HG03565 (cell line): ENCODE measurements at regions not wholly inside any gene's neighbourhood (a gene's known extent, or its start where the extent isn't known, plus 50 kb on each side); places are given as distances from the start of the nearest gene placed in this dataset.
A peak's percentile ranks its signal among the peaks of the same experiment; 100 is the strongest.
"Not testable (repeated sequence)": the region's sequence is repeated elsewhere in the genome, so short reads cannot be mapped to it uniquely, and the experiment has no call there.

ENCODE experiments used
- ATAC-seq: cut with Tn5 transposase; IDR thresholded peaks from one replicate; pipeline ENCODE4 v1.9.1; 2021; ENCODE audit warnings: mild to moderate bottlenecking, moderate library complexity; ENCODE audit not compliant: unreplicated experiment

GRCh38 chr3:75118779-75119178 is 504.3 kb upstream of the CNTN3 start:
- ATAC-seq = no peak

DNA sequence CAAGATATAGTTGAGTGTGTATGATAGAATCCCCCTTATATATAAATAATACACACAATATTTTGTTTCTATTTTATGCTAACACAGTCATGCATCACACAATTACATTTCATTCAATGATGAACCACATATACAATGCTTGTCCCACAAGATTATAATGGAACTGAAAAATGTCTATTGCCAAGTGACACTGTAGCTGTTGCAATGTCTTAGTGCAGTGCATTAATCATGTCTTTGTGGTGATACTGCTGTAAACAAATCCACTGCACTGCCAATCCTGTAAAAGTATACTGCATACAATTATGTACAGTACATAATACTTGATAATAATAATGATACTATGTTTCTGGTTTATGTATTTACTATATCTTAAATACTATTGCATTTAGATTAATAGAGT is 512.1 kb upstream of the CNTN3 start:
- no peak for ATAC-seq

DNA sequence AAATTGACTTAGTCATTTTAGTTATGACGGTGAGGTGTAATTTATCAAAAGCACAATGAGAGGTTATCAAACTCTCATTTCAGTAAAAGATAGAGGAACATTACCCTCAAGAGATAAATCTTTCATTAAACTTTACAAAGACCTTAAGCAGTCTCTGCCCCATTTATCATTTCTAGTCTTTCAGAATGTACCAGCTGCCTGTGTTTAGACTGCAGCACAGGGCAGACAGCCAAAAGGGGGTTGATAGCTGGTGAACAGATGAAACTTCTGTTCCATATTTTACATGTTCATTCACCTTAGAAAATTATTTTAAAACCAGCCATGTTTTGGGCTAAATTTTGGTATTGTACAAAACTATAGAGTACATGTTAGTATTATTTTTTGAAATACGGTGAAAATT is 514.6 kb upstream of the CNTN3 start:
- no peak for ATAC-seq

DNA sequence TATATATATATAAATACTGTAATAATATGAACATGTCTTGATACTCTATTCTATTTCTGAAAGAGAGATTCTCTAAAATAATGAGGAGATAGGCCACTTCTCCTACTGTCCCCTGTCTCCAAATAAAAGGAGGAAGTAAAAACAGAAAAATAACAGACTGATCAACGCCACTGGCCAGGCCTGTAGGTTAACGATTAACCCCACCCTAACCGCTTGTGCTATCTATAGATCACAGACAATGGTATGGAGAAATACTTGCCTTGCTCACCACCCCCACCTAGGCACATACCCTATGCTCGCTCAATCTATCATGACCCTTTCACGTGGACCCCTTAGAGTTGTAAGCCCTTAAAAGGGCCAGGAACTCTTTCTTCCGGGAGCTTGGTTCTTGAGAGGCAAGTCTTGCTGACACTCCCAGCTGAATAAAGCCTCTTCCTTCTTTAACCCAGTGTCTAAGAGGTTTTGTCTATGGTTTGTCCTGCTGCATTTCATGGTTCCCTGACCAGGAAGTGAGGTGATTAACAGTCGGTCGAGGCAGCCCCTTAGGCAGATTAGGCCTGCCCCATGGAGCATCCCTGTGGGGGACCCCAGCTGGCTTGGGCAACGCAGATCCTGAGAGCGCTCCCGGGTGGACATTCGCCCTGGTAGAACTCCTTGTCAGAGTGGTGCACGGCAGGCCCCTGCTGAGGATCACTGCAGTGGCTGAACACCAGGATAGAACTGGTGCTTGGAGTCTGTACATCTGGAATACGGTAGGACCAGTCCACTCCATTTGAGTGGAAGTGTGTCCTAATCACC is 521.8 kb upstream of the CNTN3 start:
- ATAC-seq = no peak

- ATAC-seq = no peak
These were observed 523.9 kb upstream of the CNTN3 start for GRCh38 chr3:75138345-75138744.

- ATAC-seq = no peak
These were observed 523.1 kb upstream of the FRG2C start for GRCh38 chr3:75140904-75141615.

DNA sequence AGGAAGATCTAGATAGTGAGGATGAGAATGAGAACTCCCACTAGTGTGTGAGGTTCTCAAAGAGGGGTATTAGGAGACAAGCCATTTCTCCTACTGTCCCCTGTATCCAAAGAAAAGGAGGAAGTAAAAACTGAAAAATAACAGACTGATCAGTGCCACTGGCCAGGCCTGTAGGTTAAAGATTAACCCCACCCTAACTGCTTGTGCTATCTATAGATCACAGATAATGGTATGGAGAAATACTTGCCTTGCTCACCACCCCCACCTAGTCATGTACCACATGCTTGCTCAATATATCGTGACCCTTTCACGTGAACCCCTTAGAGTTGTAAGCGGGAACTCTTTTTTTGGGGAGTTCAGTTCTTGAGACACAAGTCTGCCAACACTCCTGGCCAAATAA is 519.7 kb upstream of the FRG2C start:
- ATAC-seq = no peak

- ATAC-seq = no peak
These were observed 492.4 kb upstream of the FRG2C start for GRCh38 chr3:75171630-75172230.

DNA sequence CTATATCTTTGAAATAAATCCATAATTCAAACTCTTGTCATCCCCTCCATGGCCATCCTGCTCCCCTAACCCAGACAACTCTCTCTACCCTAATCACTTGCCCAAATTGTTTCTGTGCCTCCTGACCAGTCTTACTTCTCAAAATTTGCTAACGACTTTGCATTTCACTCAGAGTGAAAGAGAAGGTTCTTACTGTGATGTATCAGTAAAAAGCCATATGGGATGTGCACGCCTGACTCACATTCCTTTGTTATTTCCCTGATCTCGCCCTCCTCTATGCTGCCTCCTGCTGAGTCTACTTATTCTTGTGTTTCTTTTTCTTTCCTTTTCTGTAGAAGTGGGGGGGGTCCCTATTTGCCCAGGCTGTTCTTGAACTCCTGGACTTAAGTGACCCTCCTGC is 487.2 kb upstream of the FRG2C start:
- peak; percentile 39 for ATAC-seq

- ATAC-seq = peak; percentile 72
These were observed 483.7 kb upstream of the FRG2C start for GRCh38 chr3:75180235-75180944.

DNA sequence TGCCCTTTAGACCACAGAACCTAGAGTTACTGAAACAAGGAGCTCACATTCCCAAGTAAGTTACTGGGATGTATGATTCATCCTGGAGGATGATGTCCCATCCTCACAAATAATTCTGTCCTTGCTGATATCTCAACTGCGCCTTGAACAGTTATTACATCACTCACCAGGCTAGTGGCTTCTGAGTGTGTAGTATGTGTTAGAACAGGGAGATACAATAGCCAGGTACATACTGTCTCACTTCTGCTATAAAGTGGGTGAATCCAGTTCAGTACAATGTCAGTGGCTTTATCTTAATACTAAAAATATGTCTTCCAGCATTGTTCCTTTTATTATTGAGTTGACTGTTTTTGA is 483.2 kb upstream of the FRG2C start:
- ATAC-seq = no peak

GRCh38 chr3:75188962-75189361 is 475.2 kb upstream of the FRG2C start:
- no peak for ATAC-seq

DNA sequence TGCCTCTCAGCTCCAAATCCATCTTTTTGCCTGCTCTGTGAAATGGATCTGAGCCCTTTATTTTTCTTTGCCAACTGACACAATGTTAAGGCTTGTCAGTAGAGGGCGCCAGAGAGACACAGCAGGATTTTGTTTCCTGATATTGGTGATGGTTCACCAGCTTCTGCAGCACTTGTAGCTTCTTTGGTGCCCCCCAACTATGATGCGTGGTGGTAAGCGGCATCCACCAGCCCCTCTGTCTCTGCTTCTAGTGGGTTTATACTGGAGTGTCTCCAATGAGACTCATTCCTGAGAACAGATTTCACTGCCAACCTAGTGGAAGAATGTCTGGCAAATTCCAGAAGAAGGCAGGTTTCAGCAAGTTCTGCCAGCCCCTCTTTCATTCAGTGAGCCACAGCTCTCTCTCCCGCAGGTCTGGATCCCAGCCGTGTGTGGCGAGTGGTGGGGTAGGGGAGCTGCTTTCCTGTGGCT is 471.9 kb upstream of the FRG2C start:
- ATAC-seq = peak; percentile 60

- no peak for ATAC-seq
These were observed 470.3 kb upstream of the FRG2C start for GRCh38 chr3:75193797-75194196.

DNA sequence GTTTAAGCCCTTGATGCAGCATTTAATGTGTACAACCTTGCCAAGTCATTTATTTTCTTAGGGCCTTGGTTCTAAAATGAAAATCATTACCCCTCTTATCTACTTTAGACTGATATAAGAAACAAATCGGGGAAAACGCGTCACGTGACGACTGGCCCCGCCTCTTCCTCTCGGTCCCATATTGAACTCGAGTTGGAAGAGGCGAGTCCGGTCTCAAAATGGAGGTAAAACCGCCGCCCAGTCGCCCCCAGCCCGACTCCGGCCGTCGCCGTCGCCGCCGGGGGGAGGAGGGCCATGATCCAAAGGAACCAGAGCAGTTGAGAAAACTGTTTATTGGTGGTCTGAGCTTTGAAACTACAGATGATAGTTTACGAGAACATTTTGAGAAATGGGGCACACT is 449.8 kb upstream of the FRG2C start:
- ATAC-seq = not testable (repeated sequence)

DNA sequence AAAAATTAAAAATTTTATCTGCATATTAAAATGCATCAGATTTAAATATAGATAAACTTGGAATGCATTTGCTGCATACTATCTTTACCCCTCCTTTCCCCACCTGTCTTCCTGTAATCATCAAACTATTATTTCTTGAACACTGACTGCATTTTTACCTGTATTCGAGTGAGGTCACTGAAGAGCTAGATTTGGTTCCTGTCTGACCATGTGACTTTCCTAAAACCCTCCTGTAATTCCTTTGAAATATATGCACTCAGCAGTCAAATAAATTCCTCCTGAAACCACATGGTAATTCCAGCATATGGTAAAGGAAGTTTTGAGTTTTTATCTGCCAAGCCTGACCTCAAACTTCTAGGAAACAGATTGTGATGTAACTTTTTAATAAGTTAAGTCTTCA is 445.6 kb upstream of the FRG2C start:
- ATAC-seq = no peak

GRCh38 chr3:75220932-75221331 is 443.2 kb upstream of the FRG2C start:
- no peak for ATAC-seq

DNA sequence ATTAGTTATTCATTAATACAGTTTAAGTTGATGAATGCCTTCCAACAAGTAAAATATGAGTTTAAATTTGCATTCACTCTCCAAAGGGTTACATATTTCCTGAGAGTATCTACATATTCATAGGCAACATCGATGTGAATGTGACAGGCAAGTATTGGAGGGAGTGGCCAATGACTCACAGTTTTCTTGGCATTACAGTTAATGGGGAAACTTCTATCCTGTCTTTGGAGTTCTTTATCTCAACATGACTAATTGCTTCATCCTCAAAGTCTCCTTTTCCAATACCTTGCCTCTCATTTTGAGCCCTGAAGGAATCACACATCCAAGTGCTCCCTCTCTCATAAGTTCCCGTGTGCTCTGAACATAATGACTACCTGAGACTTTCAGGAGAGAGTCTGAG is 439.7 kb upstream of the FRG2C start:
- no peak for ATAC-seq

DNA sequence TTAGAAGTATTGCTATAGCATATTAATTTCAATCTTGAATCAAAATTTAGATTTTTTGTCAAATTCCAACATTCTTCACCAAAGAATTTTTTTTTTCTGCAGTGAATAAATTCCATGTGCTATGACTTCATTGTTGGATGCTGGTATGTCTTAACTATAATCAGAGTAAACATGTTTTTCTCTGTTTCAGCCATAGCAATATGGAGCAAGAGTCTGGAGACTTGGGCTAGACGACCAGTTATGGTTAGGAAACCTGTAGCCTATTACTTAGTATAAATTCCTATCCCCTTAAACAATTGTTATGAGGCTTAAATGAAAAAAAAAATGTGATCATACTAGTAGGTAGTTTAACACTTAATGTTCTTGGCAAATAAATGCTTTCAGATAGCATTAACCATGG is 431.9 kb upstream of the FRG2C start:
- ATAC-seq = no peak

- no peak for ATAC-seq
These were observed 428.5 kb upstream of the FRG2C start for GRCh38 chr3:75235631-75236030.

DNA sequence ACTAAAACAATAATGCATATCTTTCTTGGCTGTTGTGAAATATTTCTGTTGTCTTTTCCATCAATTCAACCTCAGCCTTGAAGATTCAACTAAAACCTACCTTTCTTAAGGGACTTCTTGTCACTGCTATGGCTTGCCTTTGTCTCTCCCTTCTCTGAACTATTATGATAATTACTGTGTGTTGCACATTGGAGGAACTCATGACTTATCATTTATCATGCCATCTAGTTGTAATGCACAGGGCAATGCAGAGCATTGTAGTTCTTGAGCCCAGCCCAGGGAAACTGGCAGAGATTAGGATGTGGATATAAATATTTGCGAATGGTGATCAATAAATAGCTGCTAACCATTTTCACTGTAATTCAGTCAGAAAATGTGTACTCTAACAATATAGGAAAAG is 427.1 kb upstream of the FRG2C start:
- ATAC-seq = no peak
